Neural cell (in vitro differentiated cells): ENCODE measurements at regions not wholly inside any gene's neighbourhood (a gene's known extent, or its start where the extent isn't known, plus 50 kb on each side); places are given as distances from the start of the nearest gene placed in this dataset.

Experiments used
- H2AFZ ChIP-seq: fragments of 200-600, 300-800 bp; sonication (generic), shearing (Covaris generic); 2 replicates; pipeline ENCODE4 v1.6.0; 2014; ENCODE audit warnings: low read depth, mild to moderate bottlenecking, antibody characterized with exemption, low read length, moderate library complexity
- H3F3A ChIP-seq: fragments of 200-600 bp; shearing (Covaris generic); 2 replicates; pipeline ENCODE4 v1.6.1; 2016; ENCODE audit warnings: mild to moderate bottlenecking, moderate library complexity, mixed read lengths, antibody characterized with exemption, low read length; ENCODE audit not compliant: insufficient read depth, poor library complexity, severe bottlenecking
- H3K27ac ChIP-seq: fragments of 200-600, 300-800 bp; sonication (generic), shearing (Covaris generic); 2 replicates; pipeline ENCODE4 v1.5.1; 2014; ENCODE audit warnings: mild to moderate bottlenecking, low read length, moderate library complexity
- H3K27me3 ChIP-seq: fragments of 300-800, 200-600 bp; sonication (generic), shearing (Covaris generic); 2 replicates; pipeline ENCODE4 v1.6.0; 2014; ENCODE audit warnings: mild to moderate bottlenecking, low read depth, low read length, moderate library complexity; ENCODE audit not compliant: insufficient read depth
- H3K36me3 ChIP-seq: fragments of 300-800, 200-600 bp; sonication (generic), shearing (Covaris generic); 2 replicates; pipeline ENCODE4 v1.5.1; 2014; ENCODE audit warnings: mild to moderate bottlenecking, antibody characterized with exemption, low read length, moderate library complexity; ENCODE audit not compliant: insufficient read depth
- H3K4me2 ChIP-seq: fragments of 300-800, 200-600 bp; sonication (generic), shearing (Covaris generic); 2 replicates; pipeline ENCODE4 v1.6.0; 2014; ENCODE audit warnings: mild to moderate bottlenecking, low read length
- H3K4me3 ChIP-seq: fragments of 300-800, 200-600 bp; sonication (generic), shearing (Covaris generic); 2 replicates; pipeline ENCODE4 v1.5.1; 2014; ENCODE audit warnings: mild to moderate bottlenecking, low read length, moderate library complexity
- H3K79me2 ChIP-seq: fragments of 200-600 bp; shearing (Covaris generic); replicated peaks from 2 replicates; pipeline ENCODE4 v1.6.0; 2014; ENCODE audit warnings: mild to moderate bottlenecking, low read length, moderate library complexity; ENCODE audit not compliant: insufficient read depth
- H3K9ac ChIP-seq: fragments of 300-800, 200-600 bp; sonication (generic), shearing (Covaris generic); 2 replicates; pipeline ENCODE4 v1.6.1; 2016; ENCODE audit warnings: mild to moderate bottlenecking, low read length, mixed read lengths
- H3K9me2 ChIP-seq: fragments of 200-600 bp; shearing (Covaris generic); 2 replicates; pipeline ENCODE4 v1.6.1; 2016; ENCODE audit warnings: mild to moderate bottlenecking, low read length, mixed read lengths; ENCODE audit not compliant: insufficient read depth
- H3K9me3 ChIP-seq: fragments of 200-600, 300-800 bp; sonication (generic), shearing (Covaris generic); 2 replicates; pipeline ENCODE4 v1.6.1; 2016; ENCODE audit warnings: mild to moderate bottlenecking, mixed run types, low read length, moderate library complexity, mixed read lengths
- H4K20me1 ChIP-seq: fragments of 200-600 bp; shearing (Covaris generic); 2 replicates; pipeline ENCODE4 v1.6.1; 2016; ENCODE audit warnings: mild to moderate bottlenecking, mixed run types; ENCODE audit not compliant: insufficient read depth
- EP300 ChIP-seq: fragments of 450-650 bp; conservative IDR thresholded peaks from 2 replicates; pipeline ENCODE4 v1.6.1; 2014; ENCODE audit warnings: antibody characterized with exemption, mild to moderate bottlenecking, moderate library complexity; ENCODE audit not compliant: poor library complexity, severe bottlenecking
- EZH2 ChIP-seq: fragments of 200-600, 300-800 bp; shearing (Covaris generic), sonication (generic); IDR thresholded peaks from 2 replicates; pipeline ENCODE4 v1.6.1; 2014; ENCODE audit warnings: antibody characterized with exemption, low read length, borderline replicate concordance, mild to moderate bottlenecking; ENCODE audit not compliant: insufficient read depth, poor library complexity, severe bottlenecking
- MXI1 ChIP-seq: fragments of 450-650 bp; conservative IDR thresholded peaks from 2 replicates; pipeline ENCODE4 v1.6.1; 2014; ENCODE audit warnings: antibody characterized with exemption, mild to moderate bottlenecking; ENCODE audit not compliant: poor library complexity, severe bottlenecking
- POLR2AphosphoS5 ChIP-seq: IDR thresholded peaks from 2 replicates; pipeline ENCODE4 v1.6.1; 2012
- RAD21 ChIP-seq: fragments of 450-650 bp; conservative IDR thresholded peaks from 2 replicates; pipeline ENCODE4 v1.6.1; 2014; ENCODE audit warnings: antibody characterized with exemption, mild to moderate bottlenecking, moderate library complexity
- REST ChIP-seq: IDR thresholded peaks from 2 replicates; pipeline ENCODE4 v1.6.1; 2012; ENCODE audit warnings: borderline replicate concordance
- SMC3 ChIP-seq: fragments of 450-650 bp; conservative IDR thresholded peaks from 2 replicates; pipeline ENCODE4 v1.6.1; 2014; ENCODE audit warnings: antibody characterized with exemption, mild to moderate bottlenecking, moderate library complexity; ENCODE audit not compliant: poor library complexity
- TAF1 ChIP-seq: IDR thresholded peaks from 2 replicates; pipeline ENCODE4 v1.6.1; 2012; ENCODE audit warnings: low read depth
- TF ChIP-seq, protein P1 (sequence below): fragments of 450-650 bp; IDR thresholded peaks from 2 replicates; pipeline ENCODE4 v1.5.1; 2014; ENCODE audit warnings: antibody characterized with exemption, mild to moderate bottlenecking, moderate library complexity; ENCODE audit not compliant: poor library complexity, severe bottlenecking

DNA sequence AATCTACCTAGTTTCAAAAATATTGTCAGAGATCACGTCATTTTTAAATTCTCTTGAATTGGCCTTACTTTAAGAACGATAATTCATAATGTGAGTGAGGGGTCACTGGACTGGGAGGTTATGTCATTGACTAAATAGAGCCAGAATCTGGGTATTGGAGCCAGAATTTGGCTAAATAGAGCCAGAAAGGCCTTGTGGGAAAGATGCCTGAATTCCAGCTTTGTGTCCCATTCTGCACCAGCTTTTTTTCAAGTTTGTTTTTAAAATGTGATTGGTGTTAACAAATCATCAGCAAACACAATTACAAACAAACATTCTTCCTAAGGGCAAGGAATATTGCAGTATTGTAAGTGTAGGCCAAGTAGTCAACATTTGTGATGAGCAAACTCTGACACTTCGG is 233.2 kb upstream of the PRKCQ start:
- Histone ChIP-seq H3K9me2 (no peaks in the 10 kb centered on the region), H3K9me3 (no peaks in the 10 kb centered on the region), H2AFZ (no peak overlapping the region), H3K4me3 (no peak overlapping the region), H4K20me1 (no peaks in the 10 kb centered on the region), H3K4me2 (no peak overlapping the region), H3K9ac (no peak overlapping the region), H3K79me2 (no peaks in the 10 kb centered on the region), H3F3A (no peaks in the 10 kb centered on the region), H3K27me3 (no peaks in the 10 kb centered on the region), H3K36me3 (no peaks in the 10 kb centered on the region), H3K27ac (no peak overlapping the region)
- TF ChIP-seq EP300 (no peak), TAF1 (no peak), REST (no peak), EZH2 (no peak), MXI1 (no peak), RAD21 (no peak), SMC3 (no peak), POLR2AphosphoS5 (no peak)
- TF ChIP-seq, protein P1, sequence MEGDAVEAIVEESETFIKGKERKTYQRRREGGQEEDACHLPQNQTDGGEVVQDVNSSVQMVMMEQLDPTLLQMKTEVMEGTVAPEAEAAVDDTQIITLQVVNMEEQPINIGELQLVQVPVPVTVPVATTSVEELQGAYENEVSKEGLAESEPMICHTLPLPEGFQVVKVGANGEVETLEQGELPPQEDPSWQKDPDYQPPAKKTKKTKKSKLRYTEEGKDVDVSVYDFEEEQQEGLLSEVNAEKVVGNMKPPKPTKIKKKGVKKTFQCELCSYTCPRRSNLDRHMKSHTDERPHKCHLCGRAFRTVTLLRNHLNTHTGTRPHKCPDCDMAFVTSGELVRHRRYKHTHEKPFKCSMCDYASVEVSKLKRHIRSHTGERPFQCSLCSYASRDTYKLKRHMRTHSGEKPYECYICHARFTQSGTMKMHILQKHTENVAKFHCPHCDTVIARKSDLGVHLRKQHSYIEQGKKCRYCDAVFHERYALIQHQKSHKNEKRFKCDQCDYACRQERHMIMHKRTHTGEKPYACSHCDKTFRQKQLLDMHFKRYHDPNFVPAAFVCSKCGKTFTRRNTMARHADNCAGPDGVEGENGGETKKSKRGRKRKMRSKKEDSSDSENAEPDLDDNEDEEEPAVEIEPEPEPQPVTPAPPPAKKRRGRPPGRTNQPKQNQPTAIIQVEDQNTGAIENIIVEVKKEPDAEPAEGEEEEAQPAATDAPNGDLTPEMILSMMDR: no peak

GRCh38 chr10:6811153-6811552 is 231.1 kb upstream of the PRKCQ start:
- no peak overlapping the region for H3K4me2 ChIP-seq
- H4K20me1 ChIP-seq: no peaks in the 10 kb centered on the region
- no peaks in the 10 kb centered on the region for H3K79me2 ChIP-seq
- H3F3A ChIP-seq: no peaks in the 10 kb centered on the region
- no peaks in the 10 kb centered on the region for H3K27me3 ChIP-seq
- no peak overlapping the region for H3K27ac ChIP-seq
- H3K9me3 ChIP-seq: no peaks in the 10 kb centered on the region
- H3K9ac ChIP-seq: no peak overlapping the region
- no peak overlapping the region for H3K4me3 ChIP-seq
- H3K36me3 ChIP-seq: no peaks in the 10 kb centered on the region
- TF ChIP-seq TAF1 (no peak), SMC3 (no peak), EP300 (no peak), REST (no peak), EZH2 (no peak), POLR2AphosphoS5 (no peak), RAD21 (no peak), MXI1 (no peak)
- TF ChIP-seq, protein P1: no peak
- H3K9me2 ChIP-seq: no peaks in the 10 kb centered on the region
- no peak overlapping the region for H2AFZ ChIP-seq
